Hematopoietic multipotent progenitor cell treated with erythropoietin and hydrocortisone succinate and interleukin-3 and kit ligand, for 17 days (in vitro differentiated cells): ENCODE measurements at regions not wholly inside any gene's neighbourhood (a gene's known extent, or its start where the extent isn't known, plus 50 kb on each side); places are given as distances from the start of the nearest gene placed in this dataset.

Experiments
- DNase-seq: peaks from one replicate; pipeline ENCODE4 v3.0.0-alpha.2; 2015; ENCODE audit warnings: low spot score

GRCh38 chr6:100177956-100178355 is 183.9 kb upstream of the MCHR2 start:
- no peak for DNase-seq

GRCh38 chr6:100176951-100177710 is 183.1 kb upstream of the MCHR2 start:
- no peak for DNase-seq

- no peak for DNase-seq
These were observed 182.4 kb upstream of the MCHR2 start for GRCh38 chr6:100176311-100176950.

DNA sequence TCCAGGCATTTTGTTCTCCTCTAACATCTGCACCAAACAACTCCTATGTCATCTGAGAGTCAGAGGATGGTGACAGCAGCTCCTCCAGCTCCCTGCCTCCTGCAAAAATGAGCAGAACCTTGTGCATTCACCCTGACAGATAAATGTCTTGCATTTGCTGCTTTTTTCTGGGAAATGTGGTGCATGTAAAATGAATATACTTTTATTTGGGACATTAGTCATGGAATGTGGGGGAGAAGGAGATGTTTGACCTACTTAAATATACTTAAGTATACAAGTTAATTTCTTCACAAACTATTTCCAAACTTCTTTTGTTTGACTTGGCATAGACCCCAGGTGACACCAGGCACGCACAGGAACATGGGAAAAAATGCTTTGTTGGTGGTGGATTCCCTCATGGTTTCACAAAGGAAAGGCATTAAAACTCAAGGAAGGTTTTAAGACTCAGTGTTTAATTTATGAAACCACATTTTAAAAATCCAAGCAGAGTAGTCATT is 181.8 kb upstream of the MCHR2 start:
- no peak for DNase-seq

DNA sequence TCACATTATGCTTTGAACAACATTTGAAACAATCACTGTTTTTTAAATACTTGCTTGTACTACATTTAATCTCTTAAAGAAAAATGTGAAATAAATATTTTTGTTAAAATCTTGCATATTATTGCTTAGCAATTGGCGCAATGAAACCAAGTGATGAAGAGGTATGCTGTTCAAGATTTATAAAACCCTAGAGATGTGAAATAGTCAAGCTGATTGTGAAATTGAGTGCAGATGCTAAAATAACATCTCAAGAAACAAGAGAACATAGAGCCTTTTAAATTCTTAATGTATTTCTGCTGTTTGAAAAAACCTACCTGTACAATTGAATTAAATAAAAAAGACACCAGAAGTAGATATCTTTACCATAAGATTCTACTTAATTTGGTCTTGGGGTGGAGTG is 179.2 kb upstream of the MCHR2 start:
- no peak for DNase-seq

- DNase-seq, result no peak
These were observed 178.3 kb upstream of the MCHR2 start for GRCh38 chr6:100172322-100172713.

- no peak for DNase-seq
These were observed 177.7 kb upstream of the MCHR2 start for GRCh38 chr6:100171533-100172321.

GRCh38 chr6:100168148-100168547 is 174.1 kb upstream of the MCHR2 start:
- no peak for DNase-seq

DNA sequence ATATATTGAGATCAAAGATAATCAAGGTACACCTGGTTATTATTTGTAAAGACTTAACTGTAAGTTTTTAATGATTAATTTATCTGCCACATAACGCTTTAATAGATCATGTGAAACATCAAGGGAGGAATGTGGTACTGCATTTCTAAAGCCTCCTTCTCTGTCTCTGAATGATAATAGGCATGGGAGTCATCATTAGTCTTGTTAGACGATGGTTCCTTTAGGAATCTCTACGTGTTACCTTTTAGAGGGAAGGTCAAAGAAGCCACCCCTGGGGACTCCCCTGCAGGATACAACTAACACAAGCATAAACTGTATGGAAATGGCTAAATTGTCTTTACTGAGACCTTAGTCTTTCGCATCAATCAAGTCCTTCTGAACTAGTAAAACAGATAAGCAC is 173.6 kb upstream of the MCHR2 start:
- DNase-seq, result no peak

GRCh38 chr6:100166956-100167355 is 172.9 kb upstream of the MCHR2 start:
- DNase-seq, result no peak

DNA sequence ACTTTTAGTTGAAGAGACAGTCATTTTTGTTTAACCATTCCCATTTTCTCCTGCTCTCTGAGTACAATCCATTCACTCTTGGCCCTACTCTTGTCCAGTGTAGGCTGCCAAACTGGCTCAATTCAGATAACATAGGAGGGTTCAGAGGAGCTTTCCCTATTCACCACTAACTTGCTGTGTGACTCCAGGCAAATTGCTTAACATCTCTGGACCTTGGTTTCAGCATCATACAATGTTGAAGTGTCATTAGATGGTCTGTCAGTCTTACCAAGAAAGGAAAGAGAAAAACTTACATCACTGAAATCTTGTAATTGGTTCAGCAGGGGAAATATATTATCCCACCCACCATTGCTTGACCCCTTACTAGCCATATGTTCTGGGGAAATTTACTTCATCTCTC is 171.4 kb upstream of the MCHR2 start:
- DNase-seq, result no peak

DNA sequence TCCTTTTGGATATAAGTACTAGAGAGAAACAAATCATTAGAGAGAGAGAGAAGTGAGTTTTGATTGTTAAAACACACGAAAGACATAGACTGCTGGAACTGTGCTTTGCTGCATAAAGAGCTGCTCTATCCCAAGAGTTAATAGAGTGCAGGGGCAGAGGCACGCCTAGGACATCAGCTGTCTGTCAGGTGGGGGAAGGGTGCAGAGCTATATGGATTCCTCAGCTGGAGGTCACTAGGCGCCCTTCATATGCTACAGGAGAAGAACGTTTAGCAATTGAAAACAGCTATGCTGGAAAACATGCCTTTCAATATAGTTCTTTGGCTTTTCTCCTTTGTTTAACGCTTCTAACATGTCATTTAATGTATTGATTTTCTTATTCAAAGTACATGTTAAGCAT is 169.0 kb upstream of the MCHR2 start:
- no peak for DNase-seq

- no peak for DNase-seq
These were observed 167.9 kb upstream of the MCHR2 start for GRCh38 chr6:100161782-100162365.

DNA sequence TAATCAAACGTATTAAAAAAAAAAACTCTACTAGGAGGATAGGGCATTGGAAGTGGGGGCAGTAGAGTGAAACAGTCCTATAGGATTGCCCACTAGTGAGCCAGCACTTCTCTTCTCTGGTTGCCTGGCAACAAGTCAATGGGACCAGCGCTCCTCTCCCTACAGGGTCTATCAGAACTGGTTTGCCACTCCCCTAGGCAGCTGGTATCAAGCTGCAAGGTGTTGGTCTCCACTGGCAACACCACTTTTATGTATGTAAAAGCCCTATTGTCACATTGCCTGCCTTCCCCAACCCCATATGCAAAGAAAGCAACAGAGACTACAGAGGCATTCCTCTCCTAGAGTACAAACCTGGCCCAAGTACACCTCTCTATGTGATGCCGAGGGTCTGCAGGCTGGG is 166.9 kb upstream of the MCHR2 start:
- no peak for DNase-seq

- DNase-seq, result no peak
These were observed 161.1 kb upstream of the MCHR2 start for GRCh38 chr6:100155141-100155540.

DNA sequence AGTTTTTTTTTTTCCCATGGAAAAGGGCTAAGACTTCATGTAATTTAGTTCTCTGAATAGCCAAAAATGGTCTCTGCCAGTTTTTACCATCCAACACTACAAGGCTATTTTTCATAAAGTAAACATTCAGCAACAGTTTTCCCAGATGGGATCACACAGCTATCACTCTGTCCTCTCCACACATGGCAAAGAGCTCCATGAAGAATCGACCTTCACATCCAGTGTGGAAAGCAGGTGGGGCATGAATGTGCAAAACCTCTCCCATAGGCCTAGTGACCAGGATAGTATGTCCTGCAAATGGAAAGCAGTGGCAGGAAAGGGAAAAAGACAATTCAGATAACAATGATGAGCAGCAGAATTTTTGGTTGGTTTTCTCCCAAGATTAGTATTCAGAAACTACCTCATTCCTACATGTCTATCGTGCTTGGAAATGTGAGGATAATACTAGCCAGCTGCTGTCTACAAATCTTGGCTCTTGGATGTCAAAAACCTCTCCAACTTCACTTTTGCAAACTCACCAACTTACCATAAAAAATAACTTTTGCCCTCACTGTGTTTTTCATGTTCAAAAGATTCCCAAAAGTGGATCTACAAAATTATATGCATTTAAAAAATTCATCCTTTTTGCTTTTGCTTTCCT is 159.7 kb upstream of the MCHR2 start:
- no peak for DNase-seq

DNA sequence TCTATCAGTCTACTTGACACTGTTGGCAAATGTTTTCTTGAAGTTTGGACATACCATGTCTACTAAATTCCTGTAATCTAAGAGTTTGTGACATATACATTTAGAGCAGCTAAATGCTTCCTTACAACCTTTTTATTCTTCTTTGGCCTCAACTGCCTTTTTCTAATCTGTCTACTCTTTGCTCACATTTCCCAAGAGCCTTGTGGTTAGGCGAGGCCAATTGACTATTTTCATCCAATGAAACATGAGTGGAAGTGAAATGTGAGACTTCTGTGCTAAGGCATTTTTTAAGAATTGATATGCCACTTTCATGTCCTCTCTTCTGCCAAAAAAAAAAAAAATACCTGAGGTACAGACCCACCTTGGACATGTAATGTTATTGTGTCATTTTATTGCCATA is 158.2 kb upstream of the MCHR2 start:
- DNase-seq, result no peak

DNA sequence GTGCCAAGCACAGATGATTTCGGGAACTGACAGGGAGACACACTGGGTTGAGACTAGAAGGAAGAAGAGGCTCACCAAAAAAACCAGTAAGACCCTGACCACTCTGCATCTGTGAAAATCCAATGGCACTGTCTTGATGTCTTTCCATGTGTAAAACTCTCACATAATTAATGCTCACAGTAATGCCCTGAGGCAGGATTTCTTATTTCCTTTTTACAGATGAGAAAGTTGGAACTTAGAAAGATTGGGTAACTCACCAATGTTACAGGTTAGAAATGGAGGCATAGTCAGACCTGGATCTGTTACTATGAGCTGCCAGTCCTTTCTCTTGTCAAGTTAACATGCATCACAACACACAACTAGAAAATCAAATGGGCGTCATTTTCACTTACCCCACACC is 151.0 kb upstream of the MCHR2 start:
- no peak for DNase-seq

DNA sequence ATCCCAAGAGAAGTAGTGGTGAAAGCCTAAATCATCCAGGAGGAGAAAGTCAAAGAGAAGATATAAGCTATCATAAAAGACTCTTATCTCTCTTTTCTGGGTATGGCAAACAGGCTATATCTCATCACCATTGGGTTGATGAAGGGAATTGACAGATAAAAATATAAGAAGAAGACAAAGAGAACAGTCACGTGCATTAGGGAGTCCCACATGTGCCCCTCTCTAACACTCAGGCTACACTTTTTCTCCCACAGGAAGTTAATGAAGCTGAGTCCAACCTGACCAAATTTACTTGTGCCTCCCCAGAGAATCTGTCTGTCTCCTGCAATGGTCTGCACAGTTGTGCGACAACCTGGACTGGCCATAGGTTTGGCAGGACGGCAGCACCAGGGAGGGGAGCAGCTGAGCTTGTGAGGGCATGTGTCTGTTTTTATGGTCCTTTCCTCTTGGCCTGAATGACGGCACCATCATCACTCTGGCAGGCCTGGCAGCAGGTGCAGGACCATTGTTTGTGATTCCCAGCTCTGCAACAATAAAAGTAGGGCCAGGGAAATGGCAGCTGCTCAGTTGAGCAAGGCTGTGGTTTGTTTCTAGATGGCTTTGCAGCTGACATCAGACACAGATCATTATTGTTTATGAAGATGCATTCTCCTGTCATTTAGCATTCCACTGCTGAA is 144.5 kb upstream of the MCHR2 start:
- DNase-seq, result no peak

DNA sequence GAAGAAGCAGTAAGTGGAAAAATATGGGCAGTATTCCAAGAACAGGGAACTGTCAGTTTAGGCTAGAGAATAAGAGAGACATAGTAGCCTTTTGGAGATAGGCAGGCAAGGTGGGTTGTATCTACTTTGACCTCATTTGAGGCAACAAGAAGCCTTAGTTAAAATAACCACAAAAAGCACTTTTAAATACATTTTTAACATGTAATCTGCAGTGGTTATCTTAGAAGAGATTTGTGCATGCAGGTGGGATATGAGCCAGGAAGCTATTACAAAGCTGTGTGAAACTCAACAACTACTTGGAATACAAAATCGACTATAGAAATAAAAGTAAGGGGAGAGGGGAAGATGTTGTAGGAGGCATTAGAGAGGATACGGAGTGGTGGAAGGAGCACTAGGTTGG is 143.7 kb upstream of the MCHR2 start:
- DNase-seq, result no peak

GRCh38 chr6:100136590-100136989 is 142.6 kb upstream of the MCHR2 start:
- no peak for DNase-seq

DNA sequence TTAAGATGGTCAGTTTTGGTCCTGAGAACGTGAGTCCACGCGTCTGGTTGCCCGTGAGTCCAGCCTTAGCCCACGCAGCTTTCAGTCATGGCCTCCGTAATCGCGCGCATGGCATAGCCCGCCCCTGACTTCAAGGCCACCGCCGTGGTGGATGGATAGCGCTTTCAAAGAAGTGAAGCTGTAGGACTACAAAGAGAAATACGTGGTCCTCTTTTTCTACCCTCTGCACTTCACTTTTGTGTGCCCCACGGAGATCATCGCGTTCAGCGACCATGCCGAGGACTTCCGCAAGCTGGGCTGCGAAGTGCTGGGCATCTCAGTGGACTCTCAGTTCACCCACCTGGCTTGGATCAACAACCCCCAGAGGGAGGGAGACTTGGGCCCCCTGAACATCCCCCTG is 142.0 kb upstream of the MCHR2 start:
- DNase-seq, result no peak
